WTC11 (cell line): ENCODE measurements at regions not wholly inside any gene's neighbourhood (a gene's known extent, or its start where the extent isn't known, plus 50 kb on each side); places are given as distances from the start of the nearest gene placed in this dataset.

ENCODE experiments used
- FOXP1 ChIP-seq: sonication (generic); formaldehyde crosslinking; IDR thresholded peaks from 2 replicates; pipeline ENCODE4 v1.8.0; 2022; ENCODE audit warnings: missing genetic modification reagents, mild to moderate bottlenecking, moderate library complexity, borderline replicate concordance
- TEAD1 ChIP-seq: sonication (generic); formaldehyde crosslinking; IDR thresholded peaks from 2 replicates; pipeline ENCODE4 v1.8.0; 2022; ENCODE audit warnings: mild to moderate bottlenecking, missing genetic modification reagents
- ZBTB21 ChIP-seq: sonication (generic); formaldehyde crosslinking; IDR thresholded peaks from 2 replicates; pipeline ENCODE4 v1.8.1; 2023; ENCODE audit warnings: mild to moderate bottlenecking, missing genetic modification reagents, borderline replicate concordance
- ZNF416 ChIP-seq: fragments of 250-450 bp; sonication (Bioruptor Pico); IDR thresholded peaks from 2 replicates; pipeline ENCODE4 v1.9.0; 2021; ENCODE audit warnings: mild to moderate bottlenecking, inconsistent platforms
- TF ChIP-seq, protein P1 (sequence below): fragments of 200-600 bp; IDR thresholded peaks from 2 replicates; pipeline ENCODE4 v1.8.0; 2022; ENCODE audit warnings: antibody characterized with exemption
- TF ChIP-seq, protein P2 (sequence below): sonication (generic); formaldehyde crosslinking; IDR thresholded peaks from 2 replicates; pipeline ENCODE4 v1.8.1; 2022; ENCODE audit warnings: low read depth, mild to moderate bottlenecking, moderate library complexity, missing genetic modification reagents, borderline replicate concordance
- TF ChIP-seq, protein P3 (sequence below): sonication (generic); formaldehyde crosslinking; IDR thresholded peaks from 2 replicates; pipeline ENCODE4 v1.8.0; 2022; ENCODE audit warnings: mild to moderate bottlenecking, missing genetic modification reagents

DNA sequence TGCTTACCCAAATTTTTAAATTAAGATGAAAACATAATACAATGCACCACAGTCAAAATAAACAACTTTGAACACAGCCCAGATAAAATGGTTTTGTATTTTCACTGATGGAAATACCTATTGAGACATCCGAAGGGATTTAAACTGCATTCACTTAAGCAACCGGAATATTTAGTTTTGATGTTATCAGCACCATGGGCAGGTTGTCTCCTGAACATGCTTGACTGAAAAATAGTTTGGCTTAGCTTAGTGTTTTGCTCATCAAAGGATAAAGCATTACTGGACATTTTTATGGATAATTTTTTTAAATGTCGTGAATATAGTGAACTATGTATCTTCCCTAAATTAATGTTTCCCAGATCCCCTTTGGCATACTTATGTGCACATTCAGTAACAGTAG, 177.5 kb downstream of the GJA1 start:
- TF ChIP-seq, protein P1, sequence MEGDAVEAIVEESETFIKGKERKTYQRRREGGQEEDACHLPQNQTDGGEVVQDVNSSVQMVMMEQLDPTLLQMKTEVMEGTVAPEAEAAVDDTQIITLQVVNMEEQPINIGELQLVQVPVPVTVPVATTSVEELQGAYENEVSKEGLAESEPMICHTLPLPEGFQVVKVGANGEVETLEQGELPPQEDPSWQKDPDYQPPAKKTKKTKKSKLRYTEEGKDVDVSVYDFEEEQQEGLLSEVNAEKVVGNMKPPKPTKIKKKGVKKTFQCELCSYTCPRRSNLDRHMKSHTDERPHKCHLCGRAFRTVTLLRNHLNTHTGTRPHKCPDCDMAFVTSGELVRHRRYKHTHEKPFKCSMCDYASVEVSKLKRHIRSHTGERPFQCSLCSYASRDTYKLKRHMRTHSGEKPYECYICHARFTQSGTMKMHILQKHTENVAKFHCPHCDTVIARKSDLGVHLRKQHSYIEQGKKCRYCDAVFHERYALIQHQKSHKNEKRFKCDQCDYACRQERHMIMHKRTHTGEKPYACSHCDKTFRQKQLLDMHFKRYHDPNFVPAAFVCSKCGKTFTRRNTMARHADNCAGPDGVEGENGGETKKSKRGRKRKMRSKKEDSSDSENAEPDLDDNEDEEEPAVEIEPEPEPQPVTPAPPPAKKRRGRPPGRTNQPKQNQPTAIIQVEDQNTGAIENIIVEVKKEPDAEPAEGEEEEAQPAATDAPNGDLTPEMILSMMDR, result no peak
- TF ChIP-seq ZBTB21 (CRISPR knock-in tag) (no peak), FOXP1 (no peak), TEAD1 (CRISPR knock-in tag) (no peak), ZNF416 (CRISPR knock-in tag) (no peak)
- TF ChIP-seq, protein P2, sequence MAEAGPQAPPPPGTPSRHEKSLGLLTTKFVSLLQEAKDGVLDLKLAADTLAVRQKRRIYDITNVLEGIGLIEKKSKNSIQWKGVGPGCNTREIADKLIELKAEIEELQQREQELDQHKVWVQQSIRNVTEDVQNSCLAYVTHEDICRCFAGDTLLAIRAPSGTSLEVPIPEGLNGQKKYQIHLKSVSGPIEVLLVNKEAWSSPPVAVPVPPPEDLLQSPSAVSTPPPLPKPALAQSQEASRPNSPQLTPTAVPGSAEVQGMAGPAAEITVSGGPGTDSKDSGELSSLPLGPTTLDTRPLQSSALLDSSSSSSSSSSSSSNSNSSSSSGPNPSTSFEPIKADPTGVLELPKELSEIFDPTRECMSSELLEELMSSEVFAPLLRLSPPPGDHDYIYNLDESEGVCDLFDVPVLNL (CRISPR knock-in tag), result no peak
- TF ChIP-seq, protein P3, sequence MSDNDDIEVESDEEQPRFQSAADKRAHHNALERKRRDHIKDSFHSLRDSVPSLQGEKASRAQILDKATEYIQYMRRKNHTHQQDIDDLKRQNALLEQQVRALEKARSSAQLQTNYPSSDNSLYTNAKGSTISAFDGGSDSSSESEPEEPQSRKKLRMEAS, result no peak
